Osteocyte (in vitro differentiated cells): ENCODE measurements at regions not wholly inside any gene's neighbourhood (a gene's known extent, or its start where the extent isn't known, plus 50 kb on each side); places are given as distances from the start of the nearest gene placed in this dataset.

ENCODE experiments used
- DNase-seq: peaks from one replicate; pipeline ENCODE4 v3.0.0; 2021; ENCODE audit warnings: mixed read lengths; ENCODE audit not compliant: unreplicated experiment; ENCODE audit errors: extremely low spot score
- H3K27ac Mint-ChIP-seq: one replicate; pipeline ENCODE4 v1.8.0; 2021; ENCODE audit warnings: mild to moderate bottlenecking, mixed read lengths; ENCODE audit not compliant: unreplicated experiment
- H3K27me3 Mint-ChIP-seq: one replicate; pipeline ENCODE4 v1.8.0; 2021; ENCODE audit warnings: mixed read lengths; ENCODE audit not compliant: unreplicated experiment
- H3K36me3 Mint-ChIP-seq: one replicate; pipeline ENCODE4 v1.8.0; 2021; ENCODE audit warnings: mixed read lengths; ENCODE audit not compliant: unreplicated experiment
- H3K4me1 Mint-ChIP-seq: one replicate; pipeline ENCODE4 v1.8.0; 2021; ENCODE audit warnings: mixed read lengths; ENCODE audit not compliant: unreplicated experiment
- H3K4me3 Mint-ChIP-seq: one replicate; pipeline ENCODE4 v1.8.0; 2021; ENCODE audit warnings: mild to moderate bottlenecking, moderate library complexity, mixed read lengths; ENCODE audit not compliant: unreplicated experiment
- H3K9me3 Mint-ChIP-seq: one replicate; pipeline ENCODE4 v1.8.0; 2021; ENCODE audit warnings: mixed read lengths; ENCODE audit not compliant: unreplicated experiment
- TF ChIP-seq, protein P1 (sequence below): fragments of 200-600 bp; sonication (generic); IDR thresholded peaks from 2 replicates; pipeline ENCODE4 v1.5.0; 2021; ENCODE audit warnings: antibody characterized with exemption, mild to moderate bottlenecking, moderate library complexity

DNA sequence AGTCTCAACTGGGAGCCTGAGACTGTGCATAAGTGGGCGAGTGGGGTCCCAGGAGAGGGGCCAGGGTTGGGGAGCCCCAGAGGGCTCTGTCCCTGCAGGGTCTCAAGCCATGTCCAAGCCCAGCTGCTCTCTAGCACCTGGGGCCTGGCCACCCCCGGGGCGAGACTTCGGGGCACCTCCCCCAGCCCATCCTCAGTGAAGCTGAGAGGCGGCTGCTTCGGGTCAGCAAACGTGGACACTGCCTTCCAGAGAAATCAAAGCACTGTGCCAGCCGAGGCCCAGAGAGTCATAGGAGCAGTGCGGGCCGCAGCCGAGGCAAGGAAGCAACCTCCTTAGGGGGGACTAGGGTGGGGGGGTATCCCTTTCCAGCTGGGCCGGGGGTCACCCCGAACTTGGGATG lies 77.5 kb downstream of the ENGASE start:
- H3K9me3 Mint-ChIP-seq: no peaks in the 10 kb centered on the region
- no peak for DNase-seq
- H3K4me1 Mint-ChIP-seq: no peaks in the 10 kb centered on the region
- H3K4me3 Mint-ChIP-seq: no peak overlapping the region
- H3K36me3 Mint-ChIP-seq: no peaks in the 10 kb centered on the region
- TF ChIP-seq, protein P1, sequence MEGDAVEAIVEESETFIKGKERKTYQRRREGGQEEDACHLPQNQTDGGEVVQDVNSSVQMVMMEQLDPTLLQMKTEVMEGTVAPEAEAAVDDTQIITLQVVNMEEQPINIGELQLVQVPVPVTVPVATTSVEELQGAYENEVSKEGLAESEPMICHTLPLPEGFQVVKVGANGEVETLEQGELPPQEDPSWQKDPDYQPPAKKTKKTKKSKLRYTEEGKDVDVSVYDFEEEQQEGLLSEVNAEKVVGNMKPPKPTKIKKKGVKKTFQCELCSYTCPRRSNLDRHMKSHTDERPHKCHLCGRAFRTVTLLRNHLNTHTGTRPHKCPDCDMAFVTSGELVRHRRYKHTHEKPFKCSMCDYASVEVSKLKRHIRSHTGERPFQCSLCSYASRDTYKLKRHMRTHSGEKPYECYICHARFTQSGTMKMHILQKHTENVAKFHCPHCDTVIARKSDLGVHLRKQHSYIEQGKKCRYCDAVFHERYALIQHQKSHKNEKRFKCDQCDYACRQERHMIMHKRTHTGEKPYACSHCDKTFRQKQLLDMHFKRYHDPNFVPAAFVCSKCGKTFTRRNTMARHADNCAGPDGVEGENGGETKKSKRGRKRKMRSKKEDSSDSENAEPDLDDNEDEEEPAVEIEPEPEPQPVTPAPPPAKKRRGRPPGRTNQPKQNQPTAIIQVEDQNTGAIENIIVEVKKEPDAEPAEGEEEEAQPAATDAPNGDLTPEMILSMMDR: no peak
- peaks cover 5% of the 10 kb centered on the region for H3K27me3 Mint-ChIP-seq
- H3K27ac Mint-ChIP-seq: no peak overlapping the region

DNA sequence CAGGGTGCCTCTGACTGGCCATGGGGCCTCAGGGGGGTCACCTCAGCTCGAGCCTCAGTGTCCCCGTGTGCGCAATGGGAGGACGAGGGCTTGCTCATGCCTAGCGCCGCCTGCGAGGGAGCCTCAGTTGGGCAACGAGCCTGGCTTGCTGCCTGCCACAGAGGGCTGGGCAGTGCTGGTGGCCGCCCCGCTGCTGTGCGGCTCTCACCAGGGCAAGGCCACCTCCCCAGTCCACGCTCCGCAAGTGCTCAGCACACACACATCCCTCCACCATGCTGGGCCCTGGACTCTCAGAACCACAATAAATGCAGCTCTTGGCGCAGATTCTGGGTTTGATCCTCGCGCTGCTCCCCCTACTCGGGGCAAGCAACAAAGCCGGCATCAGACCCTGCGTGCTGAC lies 76.2 kb downstream of the ENGASE start:
- Mint-ChIP-seq H3K27me3 (peaks cover 5% of the 10 kb centered on the region), H3K9me3 (no peaks in the 10 kb centered on the region), H3K36me3 (no peaks in the 10 kb centered on the region), H3K4me3 (no peak overlapping the region), H3K4me1 (no peaks in the 10 kb centered on the region), H3K27ac (no peak overlapping the region)
- TF ChIP-seq, protein P1: no peak
- DNase-seq: no peak

DNA sequence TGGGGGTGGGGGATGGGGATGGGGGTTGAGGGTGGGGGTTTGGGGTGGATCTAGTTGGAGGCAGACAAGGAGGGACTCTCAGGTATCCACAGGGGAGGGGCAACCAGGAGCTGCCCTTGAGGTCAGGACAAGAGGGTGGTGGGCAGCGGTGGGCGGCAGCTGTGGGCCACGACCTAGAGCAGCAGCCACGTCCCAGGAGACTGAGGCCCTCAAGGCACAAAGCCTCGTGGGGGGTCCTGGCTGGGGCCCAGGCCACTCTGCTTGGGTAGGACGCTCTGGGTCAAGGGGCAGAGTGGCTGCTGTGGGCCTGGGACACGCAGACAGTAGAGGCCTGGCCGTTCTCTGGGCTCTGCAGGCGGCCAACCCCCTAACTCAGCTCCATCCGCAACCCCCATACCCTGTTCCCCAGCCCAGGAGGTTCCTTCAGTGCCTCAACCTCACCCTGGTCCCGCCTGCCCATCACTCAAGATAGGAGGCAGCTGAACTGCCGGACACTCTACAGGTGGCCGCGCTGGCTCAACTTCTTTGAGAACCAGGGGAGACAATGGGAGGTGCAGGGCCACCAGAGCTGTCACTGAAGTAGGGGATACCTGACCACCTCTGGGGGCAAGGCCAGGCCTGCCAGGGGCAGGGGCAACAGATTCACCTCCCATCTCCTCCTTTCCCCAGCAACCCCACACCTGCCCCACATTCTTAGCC lies 75.6 kb downstream of the ENGASE start:
- Mint-ChIP-seq H3K27me3 (peaks cover 5% of the 10 kb centered on the region), H3K27ac (no peak overlapping the region), H3K4me3 (no peak overlapping the region), H3K36me3 (no peaks in the 10 kb centered on the region), H3K4me1 (no peaks in the 10 kb centered on the region), H3K9me3 (no peaks in the 10 kb centered on the region)
- TF ChIP-seq, protein P1: no peak
- no peak for DNase-seq

DNA sequence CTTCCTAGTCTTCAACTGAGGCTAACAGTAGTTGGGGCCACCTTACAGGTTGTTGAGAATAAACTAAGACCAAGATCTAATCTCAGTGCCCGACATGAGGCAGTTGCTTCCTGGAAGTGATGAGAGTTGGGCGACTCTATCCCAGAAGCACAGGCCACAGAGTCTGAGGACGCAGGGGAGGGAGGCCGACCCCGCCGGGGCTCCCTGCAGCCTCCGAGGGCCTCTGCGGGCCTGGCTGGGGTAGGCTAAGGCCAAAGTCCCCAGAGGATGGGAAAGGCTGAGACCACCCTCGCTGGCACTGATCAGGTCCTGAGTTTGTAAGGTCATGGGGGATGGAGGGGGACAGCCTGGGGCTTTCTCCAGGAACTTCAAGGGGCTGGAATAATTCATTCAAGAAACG lies 74.0 kb downstream of the ENGASE start:
- peaks cover 3% of the 10 kb centered on the region for H3K27me3 Mint-ChIP-seq
- no peak for DNase-seq
- TF ChIP-seq, protein P1: no peak
- no peaks in the 10 kb centered on the region for H3K4me1 Mint-ChIP-seq
- no peaks in the 10 kb centered on the region for H3K9me3 Mint-ChIP-seq
- H3K36me3 Mint-ChIP-seq: no peaks in the 10 kb centered on the region
- H3K4me3 Mint-ChIP-seq: no peak overlapping the region
- H3K27ac Mint-ChIP-seq: no peak overlapping the region

DNA sequence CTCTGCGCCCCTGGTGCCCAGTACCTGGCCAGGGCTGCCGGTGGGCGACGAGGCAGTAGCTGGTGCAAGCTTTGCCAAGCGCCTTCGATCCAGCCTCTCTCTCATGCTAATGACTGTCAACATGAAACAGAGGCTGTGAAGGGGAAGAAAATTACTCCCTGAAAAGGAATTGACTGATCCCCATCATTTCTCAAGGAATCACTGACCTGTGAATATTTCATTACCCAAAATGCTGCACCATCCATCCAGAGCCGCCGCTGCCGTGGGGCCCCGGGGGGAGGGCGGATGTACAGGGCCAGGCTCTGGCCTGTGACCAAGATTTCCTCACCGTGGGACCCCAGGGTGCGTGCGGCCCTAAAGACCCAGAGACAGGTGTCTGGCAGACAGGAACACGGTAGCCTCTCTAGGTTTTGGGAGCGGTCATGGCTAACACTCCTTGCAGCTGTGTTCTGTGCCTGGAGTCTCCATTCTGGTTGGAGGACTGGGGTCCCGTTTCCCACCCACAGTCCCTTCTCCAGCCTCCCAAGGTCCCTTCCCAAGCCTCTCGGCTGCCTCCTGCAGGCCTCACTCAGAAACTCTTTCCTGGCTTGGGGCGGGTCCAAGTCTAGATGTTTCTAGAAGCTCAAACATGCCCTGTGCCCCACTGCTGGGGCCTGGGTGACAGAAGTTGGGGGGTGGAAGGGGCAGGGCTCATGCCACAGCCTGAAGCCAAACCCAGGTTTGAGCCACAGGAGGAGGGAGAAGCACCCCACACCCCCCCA lies 73.3 kb downstream of the ENGASE start:
- no peaks in the 10 kb centered on the region for H3K4me1 Mint-ChIP-seq
- TF ChIP-seq, protein P1: no peak
- no peaks in the 10 kb centered on the region for H3K36me3 Mint-ChIP-seq
- no peak overlapping the region for H3K4me3 Mint-ChIP-seq
- H3K27ac Mint-ChIP-seq: no peak overlapping the region
- no peaks in the 10 kb centered on the region for H3K9me3 Mint-ChIP-seq
- peaks cover under 1% of the 10 kb centered on the region for H3K27me3 Mint-ChIP-seq
- DNase-seq: no peak
